Activated CD4-positive, alpha-beta T cell treated with anti-CD3 and anti-CD28 coated beads, Interleukin-2, amount 10 ng/mL, durations not matched to agents 7 days and 5 days (primary cell): ENCODE measurements at regions not wholly inside any gene's neighbourhood (a gene's known extent, or its start where the extent isn't known, plus 50 kb on each side); places are given as distances from the start of the nearest gene placed in this dataset.

Experiments used
- CTCF ChIA-PET: fragments of 350-600 bp; sonication (Branson Sonifier 250); formaldehyde crosslinking; loops from one replicate; lab custom pipeline; 2021; ENCODE audit warnings: antibody characterized with exemption; lab: Charles Lee
- POLR2A ChIA-PET: fragments of 350-600 bp; sonication (Branson Sonifier 250); formaldehyde crosslinking; loops from one replicate; lab custom pipeline; 2021; ENCODE audit warnings: antibody characterized with exemption; lab: Charles Lee
- DNase-seq: peaks from one replicate; pipeline ENCODE4 v3.0.0-alpha.2; 2020
- H3K27ac Mint-ChIP-seq: one replicate; pipeline ENCODE4 v1.8.0; 2021; ENCODE audit warnings: mild to moderate bottlenecking, moderate library complexity, mixed read lengths
- H3K27me3 Mint-ChIP-seq: one replicate; pipeline ENCODE4 v1.8.0; 2021; ENCODE audit warnings: mixed read lengths
- H3K36me3 Mint-ChIP-seq: one replicate; pipeline ENCODE4 v1.8.0; 2021; ENCODE audit warnings: low read depth, mixed read lengths
- H3K4me1 Mint-ChIP-seq: one replicate; pipeline ENCODE4 v1.8.0; 2021; ENCODE audit warnings: mixed read lengths
- H3K4me3 Mint-ChIP-seq: one replicate; pipeline ENCODE4 v1.8.0; 2021; ENCODE audit warnings: mild to moderate bottlenecking, moderate library complexity, mixed read lengths
- H3K9me3 Mint-ChIP-seq: one replicate; pipeline ENCODE4 v1.8.0; 2021; ENCODE audit warnings: mixed read lengths

DNA sequence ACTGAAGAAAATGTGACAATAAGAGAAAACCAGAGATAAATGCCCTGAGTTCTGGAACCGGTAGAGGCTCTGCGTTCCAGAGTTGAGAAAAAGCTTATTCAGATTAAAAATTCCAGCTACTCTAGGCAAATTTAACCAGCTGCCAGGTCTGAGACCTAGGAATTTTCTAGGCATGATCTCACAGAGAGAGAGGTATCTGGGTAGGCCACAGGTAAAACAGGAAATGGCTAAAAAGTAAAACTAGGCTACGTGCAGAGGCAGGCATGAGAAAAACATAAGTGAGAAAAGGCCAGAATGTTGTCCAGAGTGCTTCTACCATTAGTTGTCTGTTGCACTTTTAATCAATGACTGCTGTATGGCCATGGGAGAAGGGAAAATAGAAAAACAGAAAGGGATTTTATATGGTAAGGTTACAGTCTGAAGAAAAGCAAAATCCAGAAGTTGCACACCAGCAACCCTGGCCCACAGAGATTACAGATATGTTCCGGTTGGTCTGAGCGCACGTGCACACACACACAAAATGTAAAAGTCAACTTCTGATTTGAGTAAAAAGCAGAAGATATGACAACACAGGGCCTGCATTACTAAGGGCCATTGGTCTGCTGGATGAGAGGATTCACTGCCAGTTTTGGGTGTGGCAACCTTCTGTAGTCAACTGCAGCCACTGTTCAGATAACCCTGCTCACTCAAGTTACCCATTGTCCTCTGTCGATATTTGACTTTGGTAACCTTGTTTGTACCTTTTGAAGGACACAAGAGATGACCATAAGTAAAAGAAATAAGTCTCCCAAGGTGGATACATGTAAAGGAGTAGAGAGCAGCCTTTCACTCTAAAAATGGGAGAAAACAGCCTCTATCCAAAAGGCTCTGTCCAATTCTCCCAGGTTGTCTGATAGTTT, 266.0 kb downstream of the DTWD2 start:
- peaks cover 2% of the 10 kb centered on the region for H3K9me3 Mint-ChIP-seq
- ChIA-PET CTCF (interaction anchor here (0.6 to 1.0 kb wide), 3 partner anchors 15 to 906 kb away, joined by 3 to 4 read pairs (median 4); no protein-coding TSS in a partner anchor), POLR2A (no interaction called here)
- DNase-seq = no peak
- H3K27me3 Mint-ChIP-seq = no peaks in the 10 kb centered on the region
- no peak overlapping the region for H3K27ac Mint-ChIP-seq
- H3K4me1 Mint-ChIP-seq = no peaks in the 10 kb centered on the region
- no peaks in the 10 kb centered on the region for H3K36me3 Mint-ChIP-seq
- H3K4me3 Mint-ChIP-seq = no peak overlapping the region

GRCh38 chr5:118711727-118712126, 276.6 kb downstream of the DTWD2 start:
- POLR2A ChIA-PET = no interaction called here
- no peaks in the 10 kb centered on the region for H3K36me3 Mint-ChIP-seq
- DNase-seq = no peak
- no peak overlapping the region for H3K27ac Mint-ChIP-seq
- H3K9me3 Mint-ChIP-seq = peaks cover 5% of the 10 kb centered on the region
- H3K4me3 Mint-ChIP-seq = no peak overlapping the region
- no peaks in the 10 kb centered on the region for H3K4me1 Mint-ChIP-seq
- no peaks in the 10 kb centered on the region for H3K27me3 Mint-ChIP-seq
- CTCF ChIA-PET = no interaction called here

GRCh38 chr5:118705959-118706667, 282.2 kb downstream of the DTWD2 start:
- ChIA-PET CTCF (no interaction called here), POLR2A (no interaction called here)
- Mint-ChIP-seq H3K27ac (no peak overlapping the region), H3K9me3 (peaks cover 15% of the 10 kb centered on the region), H3K4me3 (no peak overlapping the region), H3K27me3 (no peaks in the 10 kb centered on the region), H3K4me1 (no peaks in the 10 kb centered on the region), H3K36me3 (no peaks in the 10 kb centered on the region)
- DNase-seq = no peak

DNA sequence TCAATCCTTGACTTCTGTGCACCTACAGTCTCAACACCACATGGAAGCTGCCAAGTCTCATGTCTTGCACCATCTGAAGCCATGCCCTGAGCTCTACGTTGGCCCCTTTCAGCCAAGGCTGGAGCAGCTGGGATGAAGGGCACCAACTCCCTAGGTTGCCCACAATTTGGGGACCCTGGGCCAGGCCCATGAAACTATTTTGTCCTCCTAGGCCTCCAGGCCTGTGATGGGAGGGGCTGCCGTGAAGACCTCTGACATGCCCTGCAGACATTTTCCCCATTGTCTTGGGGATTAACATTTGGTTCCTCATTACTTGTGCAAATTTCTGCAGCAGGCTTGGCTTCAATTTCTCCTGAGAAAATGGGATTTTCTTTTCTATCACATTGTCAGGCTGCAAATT, 285.1 kb downstream of the DTWD2 start:
- no peak overlapping the region for H3K4me3 Mint-ChIP-seq

DNA sequence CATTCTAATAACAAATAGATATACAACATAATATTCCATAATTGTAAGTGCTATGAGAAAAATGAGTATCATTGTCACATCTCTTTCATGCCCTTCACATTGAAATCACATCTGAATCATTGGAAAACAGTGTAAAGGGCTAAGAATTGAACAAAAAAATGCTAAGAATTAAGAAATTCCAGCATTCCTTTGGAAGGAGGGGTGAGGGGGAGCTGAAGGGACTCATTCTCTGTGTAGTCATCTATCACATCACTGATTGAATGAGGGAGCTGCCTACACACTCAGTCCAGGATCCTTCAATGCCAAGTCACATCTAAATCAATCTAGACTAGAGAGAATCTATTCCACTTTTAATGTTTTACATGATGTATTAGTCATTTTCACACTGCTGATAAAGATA, 286.6 kb downstream of the DTWD2 start:
- Mint-ChIP-seq H3K9me3 (peaks cover 15% of the 10 kb centered on the region), H3K27me3 (no peaks in the 10 kb centered on the region), H3K36me3 (no peaks in the 10 kb centered on the region), H3K27ac (no peak overlapping the region), H3K4me1 (no peaks in the 10 kb centered on the region), H3K4me3 (no peak overlapping the region)
- no peak for DNase-seq
- ChIA-PET POLR2A (no interaction called here), CTCF (no interaction called here)

More for the DNA sequence above, 285.1 kb downstream of the DTWD2 start:
- Mint-ChIP-seq H3K9me3 (peaks cover 15% of the 10 kb centered on the region), H3K36me3 (no peaks in the 10 kb centered on the region), H3K27ac (no peak overlapping the region), H3K27me3 (no peaks in the 10 kb centered on the region), H3K4me1 (no peaks in the 10 kb centered on the region)
- ChIA-PET POLR2A (no interaction called here), CTCF (no interaction called here)
- DNase-seq = no peak

DNA sequence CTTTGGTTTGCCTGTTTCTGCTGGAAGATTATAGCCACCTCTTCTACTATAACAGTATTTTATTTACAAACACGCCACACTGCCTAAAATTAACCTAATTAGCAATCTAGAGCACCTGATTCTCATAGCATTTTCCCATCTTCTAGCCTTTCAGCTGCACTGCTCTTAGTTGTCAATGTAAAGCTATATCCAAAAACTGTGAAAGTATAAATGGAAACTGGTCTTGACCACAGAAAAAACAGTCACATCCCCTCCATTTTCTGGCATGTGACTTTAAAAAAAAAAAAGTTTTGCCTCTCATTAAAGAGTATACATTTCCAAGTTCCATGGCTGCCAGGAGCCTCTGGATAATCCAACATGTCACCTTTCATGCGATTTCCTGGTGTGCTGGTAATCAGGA, 287.8 kb downstream of the DTWD2 start:
- no peaks in the 10 kb centered on the region for H3K27me3 Mint-ChIP-seq
- DNase-seq = no peak
- no peak overlapping the region for H3K27ac Mint-ChIP-seq
- ChIA-PET POLR2A (no interaction called here), CTCF (no interaction called here)
- no peak overlapping the region for H3K4me3 Mint-ChIP-seq
- H3K36me3 Mint-ChIP-seq = no peaks in the 10 kb centered on the region
- H3K4me1 Mint-ChIP-seq = no peaks in the 10 kb centered on the region
- H3K9me3 Mint-ChIP-seq = peaks cover 15% of the 10 kb centered on the region

GRCh38 chr5:118698774-118699173, 289.6 kb downstream of the DTWD2 start:
- H3K9me3 Mint-ChIP-seq = peaks cover 6% of the 10 kb centered on the region
- DNase-seq = no peak
- CTCF ChIA-PET = no interaction called here
- H3K36me3 Mint-ChIP-seq = no peaks in the 10 kb centered on the region
- H3K27ac Mint-ChIP-seq = no peak overlapping the region
- no peaks in the 10 kb centered on the region for H3K27me3 Mint-ChIP-seq
- no peak overlapping the region for H3K4me3 Mint-ChIP-seq
- H3K4me1 Mint-ChIP-seq = no peaks in the 10 kb centered on the region
- POLR2A ChIA-PET = no interaction called here

GRCh38 chr5:118696076-118696475, 292.3 kb downstream of the DTWD2 start:
- no peak overlapping the region for H3K27ac Mint-ChIP-seq
- no peak for DNase-seq
- no peaks in the 10 kb centered on the region for H3K4me1 Mint-ChIP-seq
- H3K36me3 Mint-ChIP-seq = no peaks in the 10 kb centered on the region
- H3K9me3 Mint-ChIP-seq = no peaks in the 10 kb centered on the region
- H3K4me3 Mint-ChIP-seq = no peak overlapping the region
- ChIA-PET POLR2A (no interaction called here), CTCF (interaction anchor here (1.8 kb wide), 1 partner anchor 44 kb away, joined by 3 read pairs; no protein-coding TSS in a partner anchor)
- H3K27me3 Mint-ChIP-seq = no peaks in the 10 kb centered on the region

GRCh38 chr5:118692811-118693342, 295.5 kb downstream of the DTWD2 start:
- no peak overlapping the region for H3K27ac Mint-ChIP-seq
- H3K9me3 Mint-ChIP-seq = no peaks in the 10 kb centered on the region
- no peaks in the 10 kb centered on the region for H3K36me3 Mint-ChIP-seq
- no peaks in the 10 kb centered on the region for H3K27me3 Mint-ChIP-seq
- DNase-seq = no peak
- POLR2A ChIA-PET = no interaction called here
- no peak overlapping the region for H3K4me3 Mint-ChIP-seq
- H3K4me1 Mint-ChIP-seq = no peaks in the 10 kb centered on the region
- CTCF ChIA-PET = no interaction called here

DNA sequence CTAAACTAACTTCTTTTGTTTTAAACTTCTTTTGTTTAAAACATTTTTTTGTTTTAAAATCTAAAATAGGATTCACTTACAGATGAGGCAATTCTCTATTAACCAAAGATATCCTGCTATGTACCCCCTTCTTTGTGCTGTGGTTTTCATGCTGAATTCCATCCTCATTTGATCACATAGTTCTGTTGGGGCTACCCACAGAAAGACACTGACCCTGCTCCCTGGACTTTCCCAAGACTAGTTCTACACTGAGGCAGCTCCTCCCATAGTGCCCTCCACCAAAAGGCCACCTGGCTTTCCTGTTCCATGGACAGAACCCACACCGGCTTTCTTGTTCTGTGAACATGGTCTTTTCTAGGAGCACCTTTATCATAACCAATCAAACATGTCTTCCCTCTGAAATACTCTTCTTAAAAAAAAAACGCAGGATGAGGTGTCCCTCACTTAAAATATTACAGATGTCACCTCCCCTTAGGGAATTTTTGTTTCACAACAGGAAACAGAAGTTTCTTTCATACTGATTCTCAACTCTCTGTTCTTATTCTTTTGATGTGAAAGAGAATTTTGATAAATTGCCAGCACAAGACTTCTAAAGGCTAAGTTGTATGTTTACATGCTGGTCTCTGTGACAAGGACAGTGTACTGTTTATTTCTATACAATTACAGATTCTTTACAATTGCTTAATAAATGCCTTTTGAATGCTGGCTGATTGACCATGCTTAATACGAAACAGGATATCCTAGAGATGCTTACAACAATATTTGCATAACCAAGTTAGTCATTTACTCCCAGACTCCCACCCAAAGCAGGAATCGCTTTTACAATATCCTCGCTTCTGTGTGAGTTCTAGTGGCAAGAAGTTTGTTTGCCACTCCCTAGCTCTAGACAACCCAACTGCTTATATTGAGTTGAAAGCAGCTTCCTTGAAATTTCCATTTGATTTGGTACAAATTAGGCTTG, 300.4 kb downstream of the DTWD2 start:
- H3K9me3 Mint-ChIP-seq = no peaks in the 10 kb centered on the region
- no peak for DNase-seq
- no peaks in the 10 kb centered on the region for H3K27me3 Mint-ChIP-seq
- H3K27ac Mint-ChIP-seq = no peak overlapping the region
- H3K4me1 Mint-ChIP-seq = no peaks in the 10 kb centered on the region
- CTCF ChIA-PET = no interaction called here
- no peaks in the 10 kb centered on the region for H3K36me3 Mint-ChIP-seq
- POLR2A ChIA-PET = no interaction called here
- no peak overlapping the region for H3K4me3 Mint-ChIP-seq

DNA sequence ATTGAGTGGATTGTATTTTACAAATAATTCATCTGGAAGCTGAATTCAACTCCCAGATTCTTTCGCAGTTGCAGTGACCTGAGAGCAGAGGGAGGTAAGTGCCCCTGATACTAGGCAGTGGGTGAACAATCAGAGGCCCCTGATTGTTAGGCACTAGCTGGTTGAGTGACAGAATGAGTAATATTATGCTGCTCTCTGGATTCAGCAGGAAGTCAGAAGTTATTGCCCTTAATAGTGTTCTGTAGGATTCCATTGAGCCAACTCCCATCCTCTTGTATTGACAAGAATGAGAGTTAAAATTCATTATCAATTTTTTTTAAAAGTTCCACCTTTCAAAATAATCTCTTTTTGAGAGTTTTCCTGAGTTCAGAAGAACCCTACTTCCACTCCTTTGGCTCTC, 301.2 kb downstream of the DTWD2 start:
- ChIA-PET CTCF (interaction anchor here (1.5 kb wide), 1 partner anchor 1232 kb away, joined by 3 read pairs; no protein-coding TSS in a partner anchor), POLR2A (no interaction called here)
- Mint-ChIP-seq H3K27me3 (no peaks in the 10 kb centered on the region), H3K4me1 (no peaks in the 10 kb centered on the region), H3K9me3 (no peaks in the 10 kb centered on the region), H3K27ac (no peak overlapping the region), H3K4me3 (no peak overlapping the region), H3K36me3 (no peaks in the 10 kb centered on the region)
- DNase-seq = no peak

DNA sequence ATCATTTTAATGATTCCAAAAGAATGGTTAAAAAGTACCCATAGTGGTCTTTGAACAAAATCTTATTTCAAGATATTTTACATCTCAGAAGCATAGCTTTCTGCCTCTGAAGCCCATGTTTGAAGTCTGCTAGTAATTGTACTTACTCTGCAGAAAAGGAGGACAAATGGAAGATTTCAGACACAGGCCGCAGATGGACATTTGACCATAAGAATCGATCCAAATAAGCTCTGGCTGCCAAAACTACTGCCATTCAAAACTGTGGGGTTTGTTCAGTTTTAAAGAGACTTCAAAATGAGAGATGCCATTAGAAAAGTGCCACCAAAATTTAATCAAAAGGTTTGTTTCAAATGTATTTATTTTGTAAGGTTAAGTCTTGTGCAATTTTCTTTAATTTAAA, 306.7 kb downstream of the DTWD2 start:
- CTCF ChIA-PET = no interaction called here
- no peak overlapping the region for H3K27ac Mint-ChIP-seq
- no peaks in the 10 kb centered on the region for H3K36me3 Mint-ChIP-seq
- no peaks in the 10 kb centered on the region for H3K4me1 Mint-ChIP-seq
- no peak for DNase-seq
- no peaks in the 10 kb centered on the region for H3K27me3 Mint-ChIP-seq
- no peaks in the 10 kb centered on the region for H3K9me3 Mint-ChIP-seq
- no peak overlapping the region for H3K4me3 Mint-ChIP-seq
- POLR2A ChIA-PET = no interaction called here
